Loucy (cell line): ENCODE measurements at regions not wholly inside any gene's neighbourhood (a gene's known extent, or its start where the extent isn't known, plus 50 kb on each side); places are given as distances from the start of the nearest gene placed in this dataset.

Source experiments
- EZH2phosphoT487 ChIP-seq: fragments of 200-600 bp; IDR thresholded peaks from 2 replicates; pipeline ENCODE4 v1.6.1; 2018; ENCODE audit warnings: antibody characterized with exemption, mild to moderate bottlenecking, moderate library complexity, borderline replicate concordance
- TF ChIP-seq, protein P1 (sequence below): fragments of 200-600 bp; sonication (generic); conservative IDR thresholded peaks from 2 replicates; pipeline ENCODE4 v1.5.1; 2014; ENCODE audit warnings: mild to moderate bottlenecking, antibody characterized with exemption, low read length

GRCh38 chr12:58747533-58747932 is 172.8 kb downstream of the LRIG3 start:
- TF ChIP-seq, protein P1, sequence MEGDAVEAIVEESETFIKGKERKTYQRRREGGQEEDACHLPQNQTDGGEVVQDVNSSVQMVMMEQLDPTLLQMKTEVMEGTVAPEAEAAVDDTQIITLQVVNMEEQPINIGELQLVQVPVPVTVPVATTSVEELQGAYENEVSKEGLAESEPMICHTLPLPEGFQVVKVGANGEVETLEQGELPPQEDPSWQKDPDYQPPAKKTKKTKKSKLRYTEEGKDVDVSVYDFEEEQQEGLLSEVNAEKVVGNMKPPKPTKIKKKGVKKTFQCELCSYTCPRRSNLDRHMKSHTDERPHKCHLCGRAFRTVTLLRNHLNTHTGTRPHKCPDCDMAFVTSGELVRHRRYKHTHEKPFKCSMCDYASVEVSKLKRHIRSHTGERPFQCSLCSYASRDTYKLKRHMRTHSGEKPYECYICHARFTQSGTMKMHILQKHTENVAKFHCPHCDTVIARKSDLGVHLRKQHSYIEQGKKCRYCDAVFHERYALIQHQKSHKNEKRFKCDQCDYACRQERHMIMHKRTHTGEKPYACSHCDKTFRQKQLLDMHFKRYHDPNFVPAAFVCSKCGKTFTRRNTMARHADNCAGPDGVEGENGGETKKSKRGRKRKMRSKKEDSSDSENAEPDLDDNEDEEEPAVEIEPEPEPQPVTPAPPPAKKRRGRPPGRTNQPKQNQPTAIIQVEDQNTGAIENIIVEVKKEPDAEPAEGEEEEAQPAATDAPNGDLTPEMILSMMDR: no peak
- TF ChIP-seq EZH2phosphoT487: no peak
